Motor neuron (in vitro differentiated cells): ENCODE measurements at regions not wholly inside any gene's neighbourhood (a gene's known extent, or its start where the extent isn't known, plus 50 kb on each side); places are given as distances from the start of the nearest gene placed in this dataset.

Experiments
- ATAC-seq, 8 experiments: fragments of 200-7000 bp; cut with Tn5 transposase; replicated peaks in 6 of 8; 2 replicates each; pipeline ENCODE4 v1.8.0; 2021; ENCODE audit warnings: mild to moderate bottlenecking in 8 of 8, moderate library complexity in 8 of 8
- H3K27ac ChIP-seq, 2 donors: fragments of 250-450 bp; sonication (Bioruptor Pico); 2 replicates each; pipeline ENCODE4 v1.9.0; 2021; ENCODE audit warnings: antibody characterized with exemption in 2 of 2, mild to moderate bottlenecking in 2 of 2, moderate library complexity in 1 of 2
- H3K4me1 ChIP-seq, 2 donors: fragments of 250-450 bp; sonication (Bioruptor Pico); replicated peaks in 1 of 2; 2 replicates each; pipeline ENCODE4 v1.6.1; 2021; ENCODE audit warnings: antibody characterized with exemption in 2 of 2, mild to moderate bottlenecking in 2 of 2, moderate library complexity in 1 of 2
- H3K4me3 ChIP-seq, 5 donors: fragments of 250-450 bp; sonication (Bioruptor Pico); 2 replicates each; pipeline ENCODE4 v1.9.0; 2021; ENCODE audit warnings: antibody characterized with exemption in 5 of 5, mild to moderate bottlenecking in 5 of 5, moderate library complexity in 4 of 5
- WGBS, 10 experiments: fragments of 450-650 bp; shearing (Covaris generic); methylation state at CpG; one replicate each; pipeline ENCODE4 v1.0.0; 2022; 5-methylcytosine and 5-hydroxymethylcytosine counted together
- in situ Hi-C, 9 experiments: fragments of 400-800 bp; cut with MboI; loops; one replicate each; pipeline ENCODE4 v1.15.0; 2021; ENCODE audit warnings: low sequenced_read_pairs in 9 of 9, low pct_unique_long_range_greater_than_20kb in 2 of 9; ENCODE audit not compliant: unreplicated experiment in 9 of 9

DNA sequence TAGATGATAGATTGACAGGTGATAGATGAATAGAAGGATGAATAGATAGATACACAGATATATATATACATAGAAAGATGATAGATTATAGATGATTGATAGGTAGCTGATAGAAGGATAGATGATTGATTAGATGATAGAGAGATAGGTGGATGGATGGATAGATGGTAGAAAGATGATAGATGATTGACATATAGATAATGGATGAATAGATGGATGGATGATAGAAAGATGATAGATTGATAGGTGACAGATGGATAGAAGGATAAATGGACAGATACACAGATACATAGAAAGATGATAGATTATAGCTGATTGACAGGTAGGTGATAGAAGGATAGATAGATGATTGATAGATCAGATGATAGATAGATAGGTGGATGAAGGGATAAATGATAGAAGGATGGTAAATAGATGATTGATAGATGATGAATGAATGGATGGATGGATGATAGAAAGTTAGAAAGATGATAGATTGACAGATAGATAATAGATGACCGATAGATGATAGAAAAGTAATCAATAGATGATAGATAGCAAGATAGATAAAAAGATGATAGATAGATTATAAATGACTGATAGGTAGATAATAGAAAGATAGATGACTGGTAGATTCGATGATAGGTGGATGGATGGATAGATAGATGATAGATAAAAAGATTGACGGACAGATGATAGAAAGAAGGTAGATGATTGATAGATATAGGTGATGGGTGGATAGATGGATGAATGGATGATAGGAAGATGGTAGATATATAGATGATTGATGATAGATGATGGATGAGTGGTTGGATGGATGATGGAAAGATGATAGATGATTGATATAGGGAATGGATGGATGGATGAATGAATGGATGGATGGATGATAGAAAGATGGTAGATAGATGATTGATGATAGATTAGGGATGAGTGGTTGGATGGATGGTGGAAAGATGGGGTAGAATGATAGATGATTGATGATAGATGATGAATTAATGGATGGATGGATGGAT lies 80.4 kb downstream of the MICALL2 start:
- WGBS, 10 experiments, result 53 to 88% (median 70%) methylated on average over 1 to 3 of the region's 3 CpGs

DNA sequence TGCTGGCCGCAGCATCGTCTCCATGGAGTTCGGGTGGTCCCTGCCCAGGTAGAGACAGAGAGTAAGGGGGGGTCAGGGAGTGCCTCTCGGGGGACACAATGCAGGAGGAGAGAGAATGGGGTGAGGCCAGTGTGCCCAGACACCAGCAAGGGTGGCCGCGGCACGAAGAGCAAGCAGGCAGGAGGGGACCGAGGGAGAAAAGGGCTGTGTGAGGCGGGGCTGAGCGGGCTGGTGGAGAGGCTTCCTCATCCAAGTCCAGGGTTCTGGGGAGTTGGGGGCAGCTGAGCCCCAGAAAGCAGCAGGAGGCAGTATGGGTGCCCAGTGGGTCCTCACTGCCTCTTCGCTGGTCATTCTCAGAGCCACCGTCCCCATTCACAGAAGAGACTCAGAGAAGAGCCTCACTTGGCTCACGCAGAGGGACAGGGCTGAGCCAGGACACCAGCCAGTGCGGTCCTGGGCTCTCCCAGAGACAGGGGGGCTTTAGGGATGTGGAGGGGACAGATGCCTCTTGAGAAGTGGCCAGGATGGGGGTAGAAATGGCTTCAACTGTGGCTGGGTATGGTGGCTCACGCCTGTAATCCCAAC lies 78.9 kb downstream of the MICALL2 start:
- no peak for ATAC-seq
- no peak overlapping the region for H3K4me3 ChIP-seq
- WGBS, 10 experiments, result 42 to 87% (median 72%) methylated on average over 1 to 7 of the region's 15 CpGs; no CpG with 5 or more reads in 2 of the 10 experiments
- in situ Hi-C loops, result loop anchor here in 2 of 9 experiments (25.0 kb wide), 1 partner anchor 168 kb away; no protein-coding TSS in a partner anchor
- no peaks in the 10 kb centered on the region for H3K4me1 ChIP-seq
- no peak overlapping the region for H3K27ac ChIP-seq

More for the DNA sequence above, 80.4 kb downstream of the MICALL2 start:
- H3K27ac ChIP-seq, result no peak overlapping the region
- no peak for ATAC-seq
- H3K4me1 ChIP-seq, result no peaks in the 10 kb centered on the region
- in situ Hi-C loops, result loop anchor here in 2 of 9 experiments (25.0 kb wide), 1 partner anchor 167 kb away; no protein-coding TSS in a partner anchor
- no peak overlapping the region for H3K4me3 ChIP-seq

DNA sequence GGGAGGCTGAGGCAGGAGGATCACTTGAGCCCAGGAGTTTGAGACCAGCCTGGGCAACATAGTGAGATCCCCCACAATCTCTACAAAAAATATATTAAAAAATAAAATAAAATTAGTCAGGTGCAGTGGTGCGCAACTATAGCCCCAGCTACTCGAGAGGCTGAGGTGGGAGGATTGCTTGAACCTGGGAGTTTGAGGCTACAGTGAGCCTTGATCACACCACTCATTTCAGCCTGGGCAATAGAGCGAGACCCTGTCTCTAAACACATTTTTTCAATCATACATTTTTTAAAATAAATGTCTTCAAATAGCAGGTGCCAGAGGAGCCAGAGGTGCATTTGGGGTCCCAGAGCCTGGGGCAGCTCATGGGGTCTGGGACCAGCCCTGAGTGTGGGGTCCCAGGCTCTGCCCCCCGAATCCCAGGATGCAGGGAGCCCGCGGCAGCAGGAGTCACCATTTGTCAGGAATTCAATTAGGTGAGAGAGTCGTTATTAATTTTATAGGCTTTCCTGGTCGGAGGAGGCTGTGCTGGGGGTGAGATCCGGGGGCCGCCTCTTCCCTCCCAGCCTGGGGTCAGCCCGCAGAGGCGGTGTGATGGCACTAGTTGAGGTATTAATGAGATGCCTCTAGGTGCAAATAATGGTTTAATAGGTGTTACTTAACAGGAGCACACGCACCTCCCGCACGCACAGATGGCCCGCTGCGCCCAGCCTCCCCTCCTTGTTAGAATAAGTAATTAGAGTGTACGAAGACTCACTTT lies 78.3 kb downstream of the MICALL2 start:
- in situ Hi-C loops, result loop anchor here in 2 of 9 experiments (25.0 kb wide), 1 partner anchor 169 kb away; no protein-coding TSS in a partner anchor
- ATAC-seq, result no peak
- 20 to 85% (median 71%) methylated on average over 1 to 11 of the region's 18 CpGs; no CpG with 5 or more reads in 5 of the 10 experiments for whole genome bisulfite sequencing, 10 experiments
- H3K4me3 ChIP-seq, result no peak overlapping the region
- no peak overlapping the region for H3K27ac ChIP-seq
- no peaks in the 10 kb centered on the region for H3K4me1 ChIP-seq

DNA sequence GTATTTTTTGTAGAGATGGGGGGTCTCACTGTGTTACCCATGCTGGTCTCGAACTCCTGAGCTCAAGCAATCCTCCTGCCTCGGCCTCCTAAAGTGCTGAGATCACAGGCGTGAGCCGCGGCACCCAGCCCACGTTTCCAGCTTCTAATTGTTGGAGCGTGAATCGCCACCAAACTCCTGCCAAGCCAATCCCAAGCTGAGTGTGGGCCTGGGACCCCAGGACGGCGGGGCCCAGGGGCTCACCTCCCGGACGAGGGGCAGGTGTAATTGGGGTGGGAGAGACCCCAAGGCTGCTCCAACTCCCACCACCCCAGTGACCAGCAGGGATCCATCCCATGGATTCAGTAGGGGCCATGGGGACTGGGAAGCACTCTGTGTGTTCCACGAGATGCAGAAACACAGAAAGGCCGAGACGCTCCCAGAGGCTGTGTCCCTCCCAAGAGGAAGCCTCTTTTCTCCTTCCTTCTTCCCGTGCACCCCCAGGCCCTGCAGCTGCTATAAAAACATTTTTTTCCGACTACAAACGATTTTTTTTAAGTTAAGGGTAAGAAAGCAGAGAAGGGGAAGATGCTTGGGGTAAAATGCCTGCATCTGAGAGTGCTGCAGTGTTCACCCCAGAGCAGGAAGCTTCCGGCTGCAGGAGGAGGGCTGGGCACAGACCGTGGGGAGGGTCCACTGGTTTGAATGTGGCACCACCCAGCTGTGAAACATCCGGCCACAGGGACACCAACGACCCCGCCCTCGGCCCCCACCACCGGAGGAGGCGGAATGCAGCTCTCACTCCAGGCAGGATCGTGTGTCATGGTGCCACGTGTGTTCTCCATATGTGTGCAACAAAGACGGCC lies 76.5 kb downstream of the MICALL2 start:
- Histone ChIP-seq H3K4me3 (no peak overlapping the region), H3K4me1 (peaks cover 0 to 6% of the 10 kb centered on the region in 2 donors), H3K27ac (no peak overlapping the region)
- WGBS, 10 experiments, result 7 to 80% (median 66%) methylated on average over 2 to 13 of the region's 29 CpGs; no CpG with 5 or more reads in 3 of the 10 experiments
- ATAC-seq, result peak in 3 of 8 experiments; percentile 24 to 62 (median 38)
- in situ Hi-C loops, result loop anchor here in 2 of 9 experiments (25.0 kb wide), 1 partner anchor 170 kb away; no protein-coding TSS in a partner anchor

DNA sequence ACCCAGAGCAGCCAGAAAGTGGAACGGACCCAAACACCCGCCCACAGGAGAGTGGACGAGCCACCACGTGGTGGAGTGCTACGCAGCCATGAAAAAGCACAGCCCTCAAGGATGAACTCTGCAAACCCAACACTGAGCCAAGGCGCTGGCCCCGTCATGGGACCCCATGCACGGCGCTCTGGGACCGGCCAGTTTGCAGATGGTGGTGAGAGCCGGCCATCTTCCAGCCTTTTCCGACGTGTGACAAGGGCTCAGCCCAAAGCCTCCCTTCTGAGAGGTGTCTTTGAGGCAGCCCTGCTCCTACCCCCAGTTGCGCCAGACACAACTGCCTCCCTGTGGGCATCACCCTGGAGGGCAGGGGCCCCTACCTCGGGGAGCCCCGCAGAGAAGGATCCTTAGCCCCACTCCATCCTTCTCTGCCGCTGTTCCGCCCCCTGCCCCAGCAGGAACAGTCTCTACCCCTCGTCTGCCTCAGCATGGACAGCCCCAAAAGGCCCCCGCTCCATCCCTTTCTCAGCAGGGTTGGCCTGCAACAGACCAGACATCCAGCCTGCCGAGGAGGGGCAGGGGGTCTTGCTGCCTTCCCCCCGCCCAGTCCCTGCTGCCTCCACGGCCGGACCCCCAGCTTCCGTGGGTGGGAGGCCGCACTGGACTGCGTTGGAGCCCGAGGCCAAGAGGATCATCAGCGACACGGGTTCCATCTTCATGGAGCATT lies 75.7 kb downstream of the MICALL2 start:
- in situ Hi-C loops, result loop anchor here in 2 of 9 experiments (25.0 kb wide), 1 partner anchor 171 kb away; no protein-coding TSS in a partner anchor
- no peak overlapping the region for H3K4me3 ChIP-seq
- H3K27ac ChIP-seq, result no peak overlapping the region
- WGBS, 10 experiments, result 79% methylated on average over 3 to 10 of the region's 30 CpGs; no CpG with 5 or more reads in 8 of the 10 experiments
- ATAC-seq, result no peak
- H3K4me1 ChIP-seq, result peaks cover 0 to 6% of the 10 kb centered on the region in 2 donors

DNA sequence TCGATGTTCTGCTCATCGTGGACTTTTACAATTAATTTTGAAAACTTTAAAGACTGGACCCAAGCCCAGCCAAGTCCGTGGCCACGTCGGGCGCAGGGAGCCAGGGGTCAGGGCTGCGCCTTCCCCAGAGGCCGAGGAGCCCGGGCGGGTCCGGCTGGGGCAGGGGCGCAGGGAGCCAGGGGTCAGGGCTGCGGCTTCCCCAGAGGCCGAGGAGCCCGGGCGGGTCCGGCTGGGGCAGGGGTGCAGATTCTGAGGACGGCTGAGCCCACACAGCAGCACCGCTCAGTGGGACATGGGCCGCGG lies 75.2 kb downstream of the MICALL2 start:
- WGBS, 10 experiments, result 100% methylated on average over 2 to 3 of the region's 21 CpGs; no CpG with 5 or more reads in 7 of the 10 experiments
- Histone ChIP-seq H3K27ac (no peak overlapping the region), H3K4me1 (peaks cover 0 to 6% of the 10 kb centered on the region in 2 donors), H3K4me3 (no peak overlapping the region)
- in situ Hi-C loops, result loop anchor here in 2 of 9 experiments (25.0 kb wide), 1 partner anchor 172 kb away; no protein-coding TSS in a partner anchor
- no peak for ATAC-seq
